Neuronal stem cell (in vitro differentiated cells): ENCODE measurements at regions not wholly inside any gene's neighbourhood (a gene's known extent, or its start where the extent isn't known, plus 50 kb on each side); places are given as distances from the start of the nearest gene placed in this dataset.

Experiments used
- DNase-seq: peaks from one replicate; pipeline ENCODE4 v3.0.0-alpha.2; 2013; ENCODE audit warnings: low spot score
- H2AFZ ChIP-seq: one replicate; pipeline ENCODE4 v1.6.1; 2013; ENCODE audit warnings: mild to moderate bottlenecking, low read length, inconsistent platforms
- H2AK5ac ChIP-seq: 2 replicates; pipeline ENCODE4 v1.6.1; 2013; ENCODE audit warnings: low read depth, mild to moderate bottlenecking, inconsistent platforms, low read length, moderate library complexity, mixed read lengths
- H2BK120ac ChIP-seq: 2 replicates; pipeline ENCODE4 v1.6.1; 2013; ENCODE audit warnings: low read depth, mild to moderate bottlenecking, inconsistent platforms, low read length, moderate library complexity, mixed read lengths
- H2BK12ac ChIP-seq: one replicate; pipeline ENCODE4 v1.6.1; 2013; ENCODE audit warnings: low read length, inconsistent platforms
- H2BK15ac ChIP-seq: 2 replicates; pipeline ENCODE4 v1.6.1; 2013; ENCODE audit warnings: mild to moderate bottlenecking, low read length, inconsistent platforms, mixed read lengths
- H2BK5ac ChIP-seq: one replicate; pipeline ENCODE4 v1.6.1; 2013; ENCODE audit warnings: inconsistent platforms, mild to moderate bottlenecking, low read length, moderate library complexity
- H3K14ac ChIP-seq: one replicate; pipeline ENCODE4 v1.6.1; 2013; ENCODE audit warnings: low read length, inconsistent platforms
- H3K18ac ChIP-seq: 2 replicates; pipeline ENCODE4 v1.6.1; 2013; ENCODE audit warnings: low read length, inconsistent platforms
- H3K23ac ChIP-seq: 2 replicates; pipeline ENCODE4 v1.6.1; 2013; ENCODE audit warnings: low read depth, mild to moderate bottlenecking, mixed read lengths, low read length, inconsistent platforms; ENCODE audit not compliant: poor library complexity
- H3K27ac ChIP-seq: replicated peaks from 3 replicates; pipeline ENCODE4 v1.5.1; 2013; ENCODE audit warnings: low read length, inconsistent platforms
- H3K27me3 ChIP-seq, 3 experiments: 2 replicates each; pipeline ENCODE4 v1.6.1; 2013; ENCODE audit warnings: low read length in 3 of 3, mild to moderate bottlenecking in 2 of 3, inconsistent platforms in 1 of 3, low read depth in 1 of 3, mixed read lengths in 1 of 3, moderate library complexity in 1 of 3; ENCODE audit not compliant: control insufficient read depth in 3 of 3, insufficient read depth in 3 of 3
- H3K36me3 ChIP-seq, 2 donors: replicated peaks in 1 of 2; 2 replicates each; pipeline ENCODE4 v1.6.1; 2013; ENCODE audit warnings: low read length in 2 of 2; ENCODE audit not compliant: control insufficient read depth in 2 of 2, insufficient read depth in 2 of 2
- H3K4ac ChIP-seq: 2 replicates; pipeline ENCODE4 v1.6.1; 2013; ENCODE audit warnings: inconsistent platforms, mild to moderate bottlenecking, low read length, moderate library complexity
- H3K4me1 ChIP-seq, 2 donors: 1 replicate in 1 of 2; 2 replicates in 1 of 2; pipeline ENCODE4 v1.6.1; 2013; ENCODE audit warnings: low read length in 2 of 2, low read depth in 1 of 2; ENCODE audit not compliant: control insufficient read depth in 2 of 2, insufficient read depth in 1 of 2
- H3K4me2 ChIP-seq: one replicate; pipeline ENCODE4 v1.6.1; 2013; ENCODE audit warnings: mild to moderate bottlenecking, low read length, inconsistent platforms; ENCODE audit not compliant: insufficient read depth, poor library complexity, severe bottlenecking
- H3K4me3 ChIP-seq, 2 donors: 2 replicates each; pipeline ENCODE4 v1.5.1; 2013; ENCODE audit warnings: low read length in 2 of 2, mild to moderate bottlenecking in 2 of 2, inconsistent platforms in 1 of 2, moderate library complexity in 1 of 2
- H3K79me1 ChIP-seq: one replicate; pipeline ENCODE4 v1.6.1; 2013; ENCODE audit warnings: low read depth, mild to moderate bottlenecking, inconsistent platforms, low read length, moderate library complexity
- H3K9ac ChIP-seq: one replicate; pipeline ENCODE4 v1.6.1; 2013; ENCODE audit warnings: mild to moderate bottlenecking, low read depth, low read length, inconsistent platforms; ENCODE audit not compliant: poor library complexity
- H3K9me3 ChIP-seq, 2 donors: replicated peaks in 1 of 2; 2 replicates each; pipeline versions ENCODE3 to v1.6.1; 2013; ENCODE audit warnings: low read length in 2 of 2, mild to moderate bottlenecking in 2 of 2, inconsistent platforms in 1 of 2, low read depth in 1 of 2, mixed read lengths in 1 of 2, moderate library complexity in 1 of 2; ENCODE audit not compliant: control insufficient read depth in 2 of 2, insufficient read depth in 1 of 2
- H4K8ac ChIP-seq: one replicate; pipeline ENCODE4 v1.6.1; 2013; ENCODE audit warnings: low read depth, mild to moderate bottlenecking, inconsistent platforms, low read length, moderate library complexity
- H4K91ac ChIP-seq: one replicate; pipeline ENCODE4 v1.6.1; 2013; ENCODE audit warnings: low read length, low read depth, mild to moderate bottlenecking, inconsistent platforms; ENCODE audit not compliant: poor library complexity
- WGBS, 2 donors: extraction: QIAGEN DNeasy Blood & Tissue Kit; methylation state at CpG; one replicate each; pipeline ENCODE4 v1.1.7; 2013; ENCODE audit warnings: missing lambda C conversion rate in 2 of 2, mixed read lengths in 1 of 2; ENCODE audit not compliant: insufficient read length in 2 of 2, insufficient replicate concordance in 1 of 2; ENCODE audit errors: extremely low coverage in 2 of 2; 5-methylcytosine and 5-hydroxymethylcytosine counted together

- H3K4me2 ChIP-seq = no peak overlapping the region
- H4K91ac ChIP-seq = no peak overlapping the region
- H3K27ac ChIP-seq = no peak overlapping the region
- H2BK120ac ChIP-seq = no peak overlapping the region
- no peak for DNase-seq
- H3K14ac ChIP-seq = no peak overlapping the region
- H2BK12ac ChIP-seq = no peak overlapping the region
- no peak overlapping the region for H3K4me3 ChIP-seq
- 100% methylated on average over 1 of the region's 5 CpGs; no CpG with 5 or more reads in 1 of the 2 donors for WGBS, 2 donors
- no peaks in the 10 kb centered on the region for H3K27me3 ChIP-seq
- no peaks in the 10 kb centered on the region for H3K4me1 ChIP-seq
- no peak overlapping the region for H2BK5ac ChIP-seq
- H2AK5ac ChIP-seq = no peak overlapping the region
- no peak overlapping the region for H3K23ac ChIP-seq
- no peak overlapping the region for H4K8ac ChIP-seq
- H3K36me3 ChIP-seq = no peaks in the 10 kb centered on the region
- H2AFZ ChIP-seq = no peak overlapping the region
- H3K9ac ChIP-seq = no peak overlapping the region
- H3K4ac ChIP-seq = no peak overlapping the region
- H3K9me3 ChIP-seq = no peaks in the 10 kb centered on the region
- no peak overlapping the region for H2BK15ac ChIP-seq
- H3K18ac ChIP-seq = no peak overlapping the region
- no peaks in the 10 kb centered on the region for H3K79me1 ChIP-seq
Measured at GRCh38 chr14:28886940-28887339, 120.4 kb downstream of the FOXG1 start.

- no peak overlapping the region for H3K4ac ChIP-seq
- no peak overlapping the region for H2AFZ ChIP-seq
- no peak overlapping the region for H4K8ac ChIP-seq
- no peak overlapping the region for H4K91ac ChIP-seq
- WGBS, 2 donors = 100% methylated on average over 1 of the region's 3 CpGs; no CpG with 5 or more reads in 1 of the 2 donors
- H3K4me1 ChIP-seq = peaks cover 0 to 2% of the 10 kb centered on the region in 2 donors
- no peak overlapping the region for H3K4me2 ChIP-seq
- H3K23ac ChIP-seq = no peak overlapping the region
- no peak for DNase-seq
- H2BK12ac ChIP-seq = no peak overlapping the region
- no peaks in the 10 kb centered on the region for H3K36me3 ChIP-seq
- H3K14ac ChIP-seq = no peak overlapping the region
- H3K9ac ChIP-seq = no peak overlapping the region
- no peak overlapping the region for H2BK5ac ChIP-seq
- H2AK5ac ChIP-seq = no peak overlapping the region
- H3K27me3 ChIP-seq = no peaks in the 10 kb centered on the region
- H2BK120ac ChIP-seq = no peak overlapping the region
- no peaks in the 10 kb centered on the region for H3K79me1 ChIP-seq
- no peak overlapping the region for H3K18ac ChIP-seq
- no peak overlapping the region for H2BK15ac ChIP-seq
- H3K4me3 ChIP-seq = no peak overlapping the region
- H3K27ac ChIP-seq = no peak overlapping the region
- no peaks in the 10 kb centered on the region for H3K9me3 ChIP-seq
Measured at GRCh38 chr14:28895389-28895788, 128.8 kb downstream of the FOXG1 start.

GRCh38 chr14:28896337-28896736 lies 129.8 kb downstream of the FOXG1 start:
- Histone ChIP-seq H3K18ac (no peak overlapping the region), H3K9ac (no peak overlapping the region), H4K8ac (no peak overlapping the region), H3K27ac (no peak overlapping the region), H2BK15ac (no peak overlapping the region), H3K23ac (no peak overlapping the region), H3K9me3 (no peaks in the 10 kb centered on the region), H2BK12ac (no peak overlapping the region), H3K4ac (no peak overlapping the region), H2AK5ac (no peak overlapping the region), H3K14ac (no peak overlapping the region), H2BK120ac (no peak overlapping the region), H2BK5ac (no peak overlapping the region), H2AFZ (no peak overlapping the region), H3K4me1 (peaks cover 0 to 2% of the 10 kb centered on the region in 2 donors), H3K27me3 (no peaks in the 10 kb centered on the region), H4K91ac (no peak overlapping the region), H3K36me3 (no peaks in the 10 kb centered on the region), H3K4me2 (no peak overlapping the region), H3K79me1 (no peaks in the 10 kb centered on the region), H3K4me3 (no peak overlapping the region)
- DNase-seq = no peak

- Histone ChIP-seq H2BK5ac (no peak overlapping the region), H3K27me3 (no peaks in the 10 kb centered on the region), H3K79me1 (no peaks in the 10 kb centered on the region), H3K14ac (no peak overlapping the region), H3K27ac (no peak overlapping the region), H3K9ac (no peak overlapping the region), H3K4me3 (no peak overlapping the region), H3K9me3 (no peaks in the 10 kb centered on the region), H3K4me2 (no peak overlapping the region), H2AFZ (no peak overlapping the region), H4K8ac (no peak overlapping the region), H2BK12ac (no peak overlapping the region), H2BK120ac (no peak overlapping the region), H3K4ac (no peak overlapping the region), H2BK15ac (no peak overlapping the region), H3K23ac (no peak overlapping the region), H3K36me3 (no peaks in the 10 kb centered on the region), H4K91ac (no peak overlapping the region), H3K4me1 (no peaks in the 10 kb centered on the region), H3K18ac (no peak overlapping the region), H2AK5ac (no peak overlapping the region)
- WGBS, 2 donors = no CpG with 5 or more reads among the region's 1 CpG
- no peak for DNase-seq
Measured at GRCh38 chr14:28901631-28902030, 135.0 kb downstream of the FOXG1 start.
